Tibial nerve (tissue), 4 donors: ENCODE measurements at regions not wholly inside any gene's neighbourhood (a gene's known extent, or its start where the extent isn't known, plus 50 kb on each side); places are given as distances from the start of the nearest gene placed in this dataset.
"Not testable (repeated sequence)": the region's sequence is repeated elsewhere in the genome, so short reads cannot be mapped to it uniquely, and the experiment has no call there.

Source experiments
- DNase-seq, 2 donors: peaks; one replicate each; pipeline ENCODE4 v3.0.0-alpha.2; 2019; ENCODE audit warnings: low spot score in 2 of 2
- H3K27ac ChIP-seq, 4 donors: fragments of 200-600 bp; sonication (generic) in 3 of 4; one replicate each; pipeline ENCODE4 v1.5.1; 2017 to 2019; ENCODE audit warnings: mild to moderate bottlenecking in 1 of 4
- H3K27me3 ChIP-seq, 2 donors: fragments of 200-600 bp; sonication (generic) in 1 of 2; one replicate each; pipeline versions ENCODE4 v1.5.1 to v1.6.0; 2017 to 2019
- H3K36me3 ChIP-seq, 3 donors: fragments of 200-600 bp; sonication (generic); one replicate each; pipeline ENCODE4 v1.5.1; 2018 to 2019
- H3K4me1 ChIP-seq, 4 donors: fragments of 200-600 bp; sonication (generic) in 3 of 4; one replicate each; pipeline ENCODE4 v1.5.1; 2017 to 2019
- H3K4me3 ChIP-seq, 4 donors: fragments of 200-600 bp; sonication (generic) in 3 of 4; one replicate each; pipeline ENCODE4 v1.5.1; 2017 to 2019; ENCODE audit warnings: mild to moderate bottlenecking in 1 of 4, moderate library complexity in 1 of 4
- H3K9me3 ChIP-seq, 4 donors: fragments of 200-600 bp; sonication (generic) in 3 of 4; one replicate each; pipeline ENCODE4 v1.5.1; 2017 to 2019
- EP300 ChIP-seq, 2 donors: sonication (generic); formaldehyde crosslinking; IDR thresholded peaks; one replicate each; pipeline ENCODE4 v1.6.1; 2017; ENCODE audit warnings: antibody characterized with exemption in 2 of 2, mild to moderate bottlenecking in 1 of 2
- POLR2A ChIP-seq, 2 donors: fragments of 450-650 bp; IDR thresholded peaks; one replicate each; pipeline ENCODE4 v1.6.1; 2017; ENCODE audit warnings: antibody characterized with exemption in 2 of 2, mild to moderate bottlenecking in 2 of 2, moderate library complexity in 2 of 2
- WGBS, 2 donors: methylation state at CpG; one replicate each; pipeline ENCODE4 v1.1.5; 2018; 5-methylcytosine and 5-hydroxymethylcytosine counted together
- TF ChIP-seq, protein P1 (sequence below), 5 experiments: fragments of 200-600 bp in 3 of 5; fragments of 450-650 bp in 2 of 5; sonication (generic) in 3 of 5; IDR thresholded peaks; one replicate each; pipeline ENCODE4 v1.5.1; 2016 to 2019; ENCODE audit warnings: antibody characterized with exemption in 5 of 5, mild to moderate bottlenecking in 3 of 5, moderate library complexity in 2 of 5

DNA sequence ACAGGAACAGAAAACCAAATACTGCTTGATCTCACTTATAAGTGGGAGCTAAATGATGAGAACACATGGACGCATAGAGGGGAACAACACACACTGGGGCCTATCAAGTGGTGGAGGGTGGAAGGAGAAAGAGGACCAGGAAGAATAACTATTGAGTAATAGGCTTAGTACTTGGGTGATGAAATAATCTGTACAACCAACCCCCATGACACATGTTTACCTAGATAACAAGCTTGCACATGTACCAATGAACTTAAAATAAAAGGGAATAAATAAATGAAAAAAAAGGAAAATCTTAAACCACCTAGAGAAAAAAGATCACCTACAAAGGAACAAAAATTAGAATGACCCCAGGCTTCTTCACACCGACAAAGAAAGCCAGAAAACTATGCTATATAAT, 133.5 kb downstream of the KLRB1 start:
- H3K4me3 ChIP-seq, H3K27me3 ChIP-seq, H3K36me3 ChIP-seq, DNase-seq, H3K4me1 ChIP-seq, H3K27ac ChIP-seq, H3K9me3 ChIP-seq: not testable (repeated sequence)
- 49 to 70% methylated on average over 2 of the region's 2 CpGs for WGBS, 2 donors

DNA sequence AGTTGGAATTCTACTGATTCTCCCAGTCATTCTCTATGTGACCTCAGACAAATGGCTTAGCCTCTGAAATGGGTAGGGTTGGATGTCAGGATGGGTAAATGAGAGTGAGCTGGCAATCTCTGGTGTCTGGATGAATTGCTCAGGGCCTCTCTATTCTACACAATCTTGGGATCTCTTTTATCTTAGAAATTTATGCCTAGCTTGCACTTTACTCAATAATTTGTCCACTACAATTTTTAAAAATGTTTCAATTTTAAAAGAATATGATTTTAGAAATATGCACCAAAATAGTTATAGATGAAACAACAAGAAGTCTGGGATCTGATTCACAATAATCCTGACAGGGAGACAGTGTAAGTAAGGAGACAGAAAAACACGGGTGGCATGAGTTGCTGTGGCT, 134.1 kb downstream of the KLRB1 start:
- 91 to 92% methylated on average over 1 of the region's 1 CpG for WGBS, 2 donors
- DNase-seq = not testable (repeated sequence)

DNA sequence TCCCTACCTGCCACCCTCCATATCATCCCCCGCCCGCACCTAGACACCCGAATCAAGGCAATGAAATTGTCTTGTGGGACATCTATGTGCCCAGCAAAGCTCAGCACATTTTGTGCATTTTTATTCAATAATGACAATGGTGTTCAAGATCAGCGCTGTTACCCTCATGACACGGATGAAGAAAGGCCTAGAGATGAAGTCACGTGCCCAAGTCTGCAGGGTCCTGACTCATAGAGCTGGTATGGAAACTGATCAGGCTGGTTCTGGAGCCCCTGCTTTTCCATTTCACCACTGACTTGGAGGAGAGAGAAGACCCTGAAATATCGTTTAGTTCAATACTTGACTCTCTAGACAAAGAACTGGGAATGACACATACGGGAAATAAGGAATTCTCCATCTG, 136.2 kb downstream of the KLRB1 start:
- 88 to 92% methylated on average over 8 of the region's 8 CpGs for WGBS, 2 donors
- H3K36me3 ChIP-seq, H3K4me1 ChIP-seq, H3K9me3 ChIP-seq, H3K4me3 ChIP-seq, DNase-seq, H3K27me3 ChIP-seq, H3K27ac ChIP-seq: not testable (repeated sequence)

More for the DNA sequence above, 134.1 kb downstream of the KLRB1 start:
- H3K4me3 ChIP-seq, H3K9me3 ChIP-seq, H3K36me3 ChIP-seq, H3K27me3 ChIP-seq, H3K27ac ChIP-seq, H3K4me1 ChIP-seq: not testable (repeated sequence)

DNA sequence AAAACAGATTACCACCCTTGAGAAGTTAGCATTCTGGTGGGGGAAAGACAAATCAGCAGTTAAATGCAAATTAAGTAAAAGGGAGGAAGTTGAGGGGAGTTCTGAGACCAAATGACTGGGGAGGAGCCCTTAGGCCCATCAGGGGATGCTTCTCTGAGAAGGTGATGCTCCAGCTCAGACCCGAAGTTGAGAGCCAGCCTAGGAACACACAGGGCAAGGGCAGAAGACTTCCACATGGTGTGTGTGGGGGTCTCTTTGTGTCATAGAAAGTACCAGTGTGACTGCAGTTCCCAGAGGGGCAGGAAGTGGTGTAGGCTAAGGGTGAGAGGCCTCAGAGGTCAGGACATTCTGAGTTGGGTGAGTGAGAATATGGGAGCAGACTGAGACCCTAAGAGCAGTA, 137.3 kb downstream of the KLRB1 start:
- WGBS, 2 donors = 40 to 77% methylated on average over 1 of the region's 1 CpG
- not testable (repeated sequence) for H3K36me3 ChIP-seq, H3K9me3 ChIP-seq

DNA sequence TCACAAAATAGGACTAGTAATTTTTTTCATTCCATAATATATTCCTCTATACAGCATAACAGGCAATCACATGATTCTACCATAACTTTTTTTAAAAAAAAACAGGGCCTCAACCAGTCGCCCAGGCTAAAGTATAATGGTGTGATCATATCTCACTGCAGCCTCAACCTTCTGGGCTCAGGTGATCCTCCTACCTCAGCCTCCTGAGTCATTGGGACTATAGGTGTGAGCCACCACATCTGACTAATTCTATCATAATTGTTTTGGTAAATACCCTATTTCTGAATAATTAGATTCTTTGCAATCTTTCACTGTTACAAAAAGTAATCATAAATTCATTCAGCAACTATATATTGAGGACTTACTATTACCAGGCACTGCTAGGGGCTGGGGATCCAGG, 137.8 kb downstream of the KLRB1 start:
- H3K27me3 ChIP-seq, H3K9me3 ChIP-seq, H3K27ac ChIP-seq, H3K4me3 ChIP-seq, DNase-seq, H3K4me1 ChIP-seq, H3K36me3 ChIP-seq: not testable (repeated sequence)
- 4 to 66% methylated on average over 1 of the region's 1 CpG for WGBS, 2 donors

More for the DNA sequence above, 137.3 kb downstream of the KLRB1 start:
- H3K27me3 ChIP-seq, H3K27ac ChIP-seq, DNase-seq, H3K4me3 ChIP-seq, H3K4me1 ChIP-seq: not testable (repeated sequence)

DNA sequence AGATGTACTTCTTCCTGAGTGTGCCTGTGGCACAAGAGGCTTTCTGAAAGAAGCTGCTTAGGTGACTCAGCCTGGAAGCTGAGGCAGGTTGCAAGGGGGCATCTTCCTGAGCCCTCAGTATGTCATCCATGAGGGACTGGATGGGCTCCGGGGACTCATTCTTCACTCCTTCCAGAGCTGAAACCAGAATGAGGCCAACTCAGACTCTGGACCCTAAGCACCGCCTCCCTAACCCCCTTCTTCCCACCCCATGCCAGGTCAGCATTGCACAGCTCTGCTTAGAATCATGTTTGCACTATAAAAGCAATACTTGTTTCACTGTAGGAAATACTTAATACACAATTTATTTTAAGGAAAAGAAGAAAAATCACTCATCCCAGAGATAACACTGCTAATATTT, 138.3 kb downstream of the KLRB1 start:
- WGBS, 2 donors = 65 to 79% methylated on average over 2 of the region's 2 CpGs
- not testable (repeated sequence) for H3K9me3 ChIP-seq, H3K36me3 ChIP-seq, H3K4me1 ChIP-seq, DNase-seq, H3K27ac ChIP-seq, H3K27me3 ChIP-seq, H3K4me3 ChIP-seq

DNA sequence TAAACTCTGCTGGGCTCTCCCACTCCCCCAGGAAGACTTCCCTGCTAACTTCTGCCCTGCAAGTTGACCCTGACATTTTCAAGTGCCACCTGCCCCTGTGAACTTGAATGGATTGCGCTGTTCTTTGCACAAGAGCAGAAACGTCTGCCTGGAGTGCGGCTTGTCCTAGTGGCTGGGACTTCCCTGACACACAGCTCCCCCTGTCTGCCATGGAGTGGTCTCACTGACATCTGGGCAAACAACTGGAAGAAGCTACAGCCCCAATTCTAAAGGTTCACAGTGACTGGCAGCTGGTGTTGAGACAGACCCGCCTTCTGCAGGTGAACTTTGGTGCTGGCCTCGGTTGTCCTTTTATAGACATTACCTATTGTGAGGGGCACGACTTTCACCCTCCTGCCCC, 138.7 kb downstream of the KLRB1 start:
- H3K4me3 ChIP-seq, H3K4me1 ChIP-seq, H3K27me3 ChIP-seq, H3K9me3 ChIP-seq, H3K36me3 ChIP-seq, H3K27ac ChIP-seq: not testable (repeated sequence)
- TF ChIP-seq, protein P1, sequence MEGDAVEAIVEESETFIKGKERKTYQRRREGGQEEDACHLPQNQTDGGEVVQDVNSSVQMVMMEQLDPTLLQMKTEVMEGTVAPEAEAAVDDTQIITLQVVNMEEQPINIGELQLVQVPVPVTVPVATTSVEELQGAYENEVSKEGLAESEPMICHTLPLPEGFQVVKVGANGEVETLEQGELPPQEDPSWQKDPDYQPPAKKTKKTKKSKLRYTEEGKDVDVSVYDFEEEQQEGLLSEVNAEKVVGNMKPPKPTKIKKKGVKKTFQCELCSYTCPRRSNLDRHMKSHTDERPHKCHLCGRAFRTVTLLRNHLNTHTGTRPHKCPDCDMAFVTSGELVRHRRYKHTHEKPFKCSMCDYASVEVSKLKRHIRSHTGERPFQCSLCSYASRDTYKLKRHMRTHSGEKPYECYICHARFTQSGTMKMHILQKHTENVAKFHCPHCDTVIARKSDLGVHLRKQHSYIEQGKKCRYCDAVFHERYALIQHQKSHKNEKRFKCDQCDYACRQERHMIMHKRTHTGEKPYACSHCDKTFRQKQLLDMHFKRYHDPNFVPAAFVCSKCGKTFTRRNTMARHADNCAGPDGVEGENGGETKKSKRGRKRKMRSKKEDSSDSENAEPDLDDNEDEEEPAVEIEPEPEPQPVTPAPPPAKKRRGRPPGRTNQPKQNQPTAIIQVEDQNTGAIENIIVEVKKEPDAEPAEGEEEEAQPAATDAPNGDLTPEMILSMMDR (IDR thresholded peaks at IDR 0.05) = peak; percentile 50 to 74 (median 67)
- peak; percentile 28 to 35 for DNase-seq
- 35 to 36% methylated on average over 6 of the region's 6 CpGs for WGBS, 2 donors

DNA sequence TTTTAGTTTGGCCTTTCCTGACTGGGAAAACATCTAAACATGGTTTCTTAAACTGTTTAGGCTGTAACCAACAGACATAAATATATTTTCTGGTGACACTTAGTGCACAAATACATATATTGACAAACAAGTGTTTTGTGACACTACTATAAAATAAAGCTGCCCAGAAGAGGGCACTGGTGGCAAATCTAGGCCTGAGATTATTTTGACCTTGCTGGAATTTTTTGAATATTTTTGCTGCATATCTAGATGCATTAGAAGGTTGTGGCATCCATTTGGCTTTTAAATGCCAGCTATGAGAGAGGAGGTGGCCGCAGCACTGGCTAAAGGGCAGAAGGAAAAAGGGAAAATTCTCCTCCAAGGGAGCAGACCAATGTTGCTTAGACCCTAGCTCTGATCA, 139.6 kb downstream of the KLRB1 start:
- H3K27me3 ChIP-seq, DNase-seq, H3K9me3 ChIP-seq, H3K4me1 ChIP-seq, H3K36me3 ChIP-seq, H3K4me3 ChIP-seq, H3K27ac ChIP-seq: not testable (repeated sequence)
- WGBS, 2 donors = 42 to 46% methylated on average over 1 of the region's 1 CpG

DNA sequence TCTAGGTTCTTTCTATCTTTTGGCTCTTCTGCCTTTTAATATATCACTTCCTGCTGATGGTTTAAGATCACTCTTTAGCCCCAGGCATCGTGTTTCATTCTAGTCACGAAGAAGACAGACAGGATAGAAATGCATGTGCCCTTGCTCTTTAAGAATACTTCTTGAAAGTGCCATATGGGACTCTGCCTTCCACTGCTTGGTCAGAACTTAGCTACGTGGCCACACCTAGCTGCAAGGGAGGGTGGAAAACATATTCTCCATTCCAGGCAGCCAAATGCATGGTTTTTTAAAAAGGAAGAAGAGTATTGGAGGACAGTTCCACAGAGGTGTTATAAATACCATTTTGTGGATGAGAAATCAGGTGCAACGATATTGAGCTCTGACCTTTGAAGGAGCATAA, 143.3 kb downstream of the KLRB1 start:
- H3K4me3 ChIP-seq = no peak overlapping the region
- WGBS, 2 donors = 83 to 86% methylated on average over 4 of the region's 4 CpGs
- no peak overlapping the region for H3K27ac ChIP-seq
- H3K27me3 ChIP-seq = no peaks in the 10 kb centered on the region
- DNase-seq = no peak
- no peaks in the 10 kb centered on the region for H3K9me3 ChIP-seq
- TF ChIP-seq EP300 (IDR thresholded peaks at IDR 0.05) (no peak), POLR2A (IDR thresholded peaks at IDR 0.05) (no peak)
- TF ChIP-seq, protein P1 (IDR thresholded peaks at IDR 0.05) = no peak
- H3K4me1 ChIP-seq = peaks cover 0 to 8% (median 0%) of the 10 kb centered on the region in 4 donors
- H3K36me3 ChIP-seq = no peaks in the 10 kb centered on the region

DNA sequence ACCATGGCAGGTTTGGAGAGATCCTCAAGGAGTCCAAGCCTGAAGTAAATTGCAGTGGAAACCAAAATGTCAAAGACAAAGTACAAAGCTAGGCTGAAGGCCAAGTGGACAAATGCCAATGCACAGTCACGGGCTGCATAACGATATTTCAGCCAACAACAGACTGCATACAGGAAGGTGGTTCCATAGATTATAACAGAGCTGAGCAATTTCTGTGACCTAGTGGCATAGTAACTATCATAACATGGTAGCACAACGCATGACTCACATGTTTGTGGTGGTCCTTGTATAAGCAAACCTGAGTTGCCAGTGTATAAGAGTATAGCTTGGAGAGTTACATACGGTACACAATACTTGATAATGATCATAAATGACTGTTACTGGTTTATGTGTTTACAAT, 152.2 kb downstream of the KLRB1 start:
- 41 to 71% methylated on average over 2 to 3 of the region's 4 CpGs for WGBS, 2 donors
- not testable (repeated sequence) for H3K4me1 ChIP-seq, H3K9me3 ChIP-seq, H3K36me3 ChIP-seq, H3K27ac ChIP-seq, H3K4me3 ChIP-seq, H3K27me3 ChIP-seq
- peak in 1 of 2 donors; percentile 39 for DNase-seq

DNA sequence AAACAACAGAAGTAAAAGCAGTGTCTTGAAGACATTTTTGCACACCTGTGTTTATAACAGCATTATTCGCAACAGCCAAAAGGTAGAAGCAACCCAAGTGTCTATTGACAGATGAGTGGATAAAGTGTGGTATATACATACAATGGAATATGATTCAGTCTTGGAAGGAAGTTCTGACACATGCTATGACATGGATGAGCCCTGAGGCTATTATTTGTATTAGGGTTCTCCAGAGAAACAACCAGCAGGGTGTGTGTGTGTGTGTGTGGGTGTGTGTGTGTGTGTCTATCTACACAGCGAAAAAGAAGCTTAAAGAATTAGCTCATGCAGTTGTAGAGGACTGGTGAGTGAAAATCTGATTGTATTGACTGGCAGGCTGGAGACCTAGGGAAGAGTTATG, 153.7 kb downstream of the KLRB1 start:
- not testable (repeated sequence) for H3K4me1 ChIP-seq, DNase-seq, H3K4me3 ChIP-seq, H3K9me3 ChIP-seq, H3K27me3 ChIP-seq, H3K36me3 ChIP-seq, H3K27ac ChIP-seq
- WGBS, 2 donors = 81 to 83% methylated on average over 2 of the region's 2 CpGs

DNA sequence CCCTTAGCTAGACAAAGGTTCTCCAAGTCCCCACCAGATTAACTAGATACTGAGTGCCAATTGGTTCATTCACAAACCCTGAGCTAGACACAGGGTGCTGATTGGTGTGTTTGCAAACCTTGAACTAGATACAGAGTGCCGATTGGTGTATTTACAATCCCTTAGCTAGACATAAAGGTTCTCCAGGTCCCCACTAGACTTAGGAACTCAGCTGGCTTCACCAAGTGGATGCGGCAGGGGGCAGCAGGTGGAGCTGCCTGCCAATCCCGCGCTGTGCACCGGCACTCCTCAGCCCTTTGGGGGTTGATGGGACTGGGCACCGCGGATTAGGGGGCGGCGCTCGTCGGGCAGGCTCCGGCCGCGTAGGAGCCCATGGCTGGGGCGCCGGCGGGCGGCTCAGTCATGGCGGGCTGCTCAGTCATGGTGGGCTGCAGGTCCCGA, 157.6 kb downstream of the KLRB1 start:
- WGBS, 2 donors = 90 to 97% methylated on average over 5 to 12 of the region's 20 CpGs
- H3K9me3 ChIP-seq, H3K4me3 ChIP-seq, DNase-seq, H3K4me1 ChIP-seq, H3K27ac ChIP-seq, H3K36me3 ChIP-seq, H3K27me3 ChIP-seq: not testable (repeated sequence)
